Body of pancreas (tissue), 4 donors: ENCODE measurements at regions not wholly inside any gene's neighbourhood (a gene's known extent, or its start where the extent isn't known, plus 50 kb on each side); places are given as distances from the start of the nearest gene placed in this dataset.

ENCODE experiments used
- POLR2A ChIP-seq, 3 donors: fragments of 450-650 bp; IDR thresholded peaks; one replicate each; pipeline ENCODE4 v1.6.1; 2016; ENCODE audit warnings: antibody characterized with exemption in 3 of 3, mild to moderate bottlenecking in 2 of 3
- TF ChIP-seq, protein P1 (sequence below), 7 experiments: fragments of 450-650 bp in 4 of 7; fragments of 200-600 bp in 3 of 7; sonication (generic) in 3 of 7; IDR thresholded peaks; one replicate each; pipeline ENCODE4 v1.5.1; 2016 to 2019; ENCODE audit warnings: antibody characterized with exemption in 7 of 7

DNA sequence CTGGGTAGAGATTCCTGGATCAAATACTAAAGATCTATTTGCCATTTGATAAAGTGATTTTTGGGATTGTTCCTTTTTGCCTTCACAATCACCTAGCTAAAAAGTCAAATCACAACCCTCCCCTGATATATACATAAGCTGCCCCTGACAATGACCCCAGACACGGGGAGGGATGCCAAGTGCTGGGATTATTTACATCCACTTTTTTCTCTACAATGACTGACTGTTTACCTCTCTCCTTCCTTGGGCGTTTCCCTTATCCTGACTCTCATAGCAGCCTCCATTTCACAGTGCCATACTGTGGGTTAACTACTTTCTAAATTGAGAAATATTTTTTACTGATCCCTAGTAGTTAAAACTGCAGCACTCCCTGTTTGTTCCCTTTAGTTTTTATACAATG is 150.8 kb upstream of the TMEM170B start:
- TF ChIP-seq, protein P1, sequence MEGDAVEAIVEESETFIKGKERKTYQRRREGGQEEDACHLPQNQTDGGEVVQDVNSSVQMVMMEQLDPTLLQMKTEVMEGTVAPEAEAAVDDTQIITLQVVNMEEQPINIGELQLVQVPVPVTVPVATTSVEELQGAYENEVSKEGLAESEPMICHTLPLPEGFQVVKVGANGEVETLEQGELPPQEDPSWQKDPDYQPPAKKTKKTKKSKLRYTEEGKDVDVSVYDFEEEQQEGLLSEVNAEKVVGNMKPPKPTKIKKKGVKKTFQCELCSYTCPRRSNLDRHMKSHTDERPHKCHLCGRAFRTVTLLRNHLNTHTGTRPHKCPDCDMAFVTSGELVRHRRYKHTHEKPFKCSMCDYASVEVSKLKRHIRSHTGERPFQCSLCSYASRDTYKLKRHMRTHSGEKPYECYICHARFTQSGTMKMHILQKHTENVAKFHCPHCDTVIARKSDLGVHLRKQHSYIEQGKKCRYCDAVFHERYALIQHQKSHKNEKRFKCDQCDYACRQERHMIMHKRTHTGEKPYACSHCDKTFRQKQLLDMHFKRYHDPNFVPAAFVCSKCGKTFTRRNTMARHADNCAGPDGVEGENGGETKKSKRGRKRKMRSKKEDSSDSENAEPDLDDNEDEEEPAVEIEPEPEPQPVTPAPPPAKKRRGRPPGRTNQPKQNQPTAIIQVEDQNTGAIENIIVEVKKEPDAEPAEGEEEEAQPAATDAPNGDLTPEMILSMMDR (IDR thresholded peaks at IDR 0.05), result no peak
- no peak for TF ChIP-seq POLR2A (IDR thresholded peaks at IDR 0.05)
